Osteocyte (in vitro differentiated cells): ENCODE measurements at regions not wholly inside any gene's neighbourhood (a gene's known extent, or its start where the extent isn't known, plus 50 kb on each side); places are given as distances from the start of the nearest gene placed in this dataset.
A peak's percentile ranks its signal among the peaks of the same experiment; 100 is the strongest.

Experiments used
- DNase-seq: peaks from one replicate; pipeline ENCODE4 v3.0.0; 2021; ENCODE audit warnings: mixed read lengths; ENCODE audit not compliant: unreplicated experiment; ENCODE audit errors: extremely low spot score
- H3K27ac Mint-ChIP-seq: one replicate; pipeline ENCODE4 v1.8.0; 2021; ENCODE audit warnings: mild to moderate bottlenecking, mixed read lengths; ENCODE audit not compliant: unreplicated experiment
- H3K27me3 Mint-ChIP-seq: one replicate; pipeline ENCODE4 v1.8.0; 2021; ENCODE audit warnings: mixed read lengths; ENCODE audit not compliant: unreplicated experiment
- H3K36me3 Mint-ChIP-seq: one replicate; pipeline ENCODE4 v1.8.0; 2021; ENCODE audit warnings: mixed read lengths; ENCODE audit not compliant: unreplicated experiment
- H3K4me1 Mint-ChIP-seq: one replicate; pipeline ENCODE4 v1.8.0; 2021; ENCODE audit warnings: mixed read lengths; ENCODE audit not compliant: unreplicated experiment
- H3K4me3 Mint-ChIP-seq: one replicate; pipeline ENCODE4 v1.8.0; 2021; ENCODE audit warnings: mild to moderate bottlenecking, moderate library complexity, mixed read lengths; ENCODE audit not compliant: unreplicated experiment
- H3K9me3 Mint-ChIP-seq: one replicate; pipeline ENCODE4 v1.8.0; 2021; ENCODE audit warnings: mixed read lengths; ENCODE audit not compliant: unreplicated experiment
- TF ChIP-seq, protein P1 (sequence below): fragments of 200-600 bp; sonication (generic); IDR thresholded peaks from 2 replicates; pipeline ENCODE4 v1.5.0; 2021; ENCODE audit warnings: antibody characterized with exemption, mild to moderate bottlenecking, moderate library complexity

DNA sequence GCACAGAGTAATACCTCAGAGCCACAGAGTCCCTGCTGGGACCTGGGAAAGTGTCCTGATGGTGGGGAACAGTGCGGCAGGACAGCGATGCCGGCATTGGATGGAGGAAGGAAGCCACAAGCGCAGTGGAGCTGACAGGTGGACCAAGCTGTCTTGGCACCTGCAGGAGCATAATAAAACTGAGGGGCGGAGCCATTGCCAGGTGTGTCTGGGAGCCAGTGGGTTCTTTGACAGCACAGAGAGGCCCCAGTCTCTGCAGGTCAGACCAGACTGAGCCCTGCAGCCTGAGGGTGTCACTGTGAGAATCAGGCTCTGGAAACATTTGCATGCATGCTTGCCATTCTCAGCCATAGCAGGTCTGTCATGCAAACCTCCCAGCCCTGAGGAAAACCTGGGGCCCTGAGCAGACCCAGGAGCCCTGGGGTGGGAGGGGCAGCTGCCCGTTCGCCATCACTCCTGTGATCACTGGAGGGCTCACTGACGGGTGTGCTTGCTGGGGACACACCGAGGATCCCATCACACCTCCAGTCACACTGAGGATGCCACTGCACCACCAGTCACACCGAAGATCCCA, 210.5 kb upstream of the HDAC4 start:
- Mint-ChIP-seq H3K27ac (no peak overlapping the region), H3K27me3 (no peaks in the 10 kb centered on the region), H3K36me3 (no peaks in the 10 kb centered on the region), H3K9me3 (no peaks in the 10 kb centered on the region), H3K4me1 (no peaks in the 10 kb centered on the region), H3K4me3 (no peak overlapping the region)
- peak; percentile 76 for DNase-seq
- TF ChIP-seq, protein P1, sequence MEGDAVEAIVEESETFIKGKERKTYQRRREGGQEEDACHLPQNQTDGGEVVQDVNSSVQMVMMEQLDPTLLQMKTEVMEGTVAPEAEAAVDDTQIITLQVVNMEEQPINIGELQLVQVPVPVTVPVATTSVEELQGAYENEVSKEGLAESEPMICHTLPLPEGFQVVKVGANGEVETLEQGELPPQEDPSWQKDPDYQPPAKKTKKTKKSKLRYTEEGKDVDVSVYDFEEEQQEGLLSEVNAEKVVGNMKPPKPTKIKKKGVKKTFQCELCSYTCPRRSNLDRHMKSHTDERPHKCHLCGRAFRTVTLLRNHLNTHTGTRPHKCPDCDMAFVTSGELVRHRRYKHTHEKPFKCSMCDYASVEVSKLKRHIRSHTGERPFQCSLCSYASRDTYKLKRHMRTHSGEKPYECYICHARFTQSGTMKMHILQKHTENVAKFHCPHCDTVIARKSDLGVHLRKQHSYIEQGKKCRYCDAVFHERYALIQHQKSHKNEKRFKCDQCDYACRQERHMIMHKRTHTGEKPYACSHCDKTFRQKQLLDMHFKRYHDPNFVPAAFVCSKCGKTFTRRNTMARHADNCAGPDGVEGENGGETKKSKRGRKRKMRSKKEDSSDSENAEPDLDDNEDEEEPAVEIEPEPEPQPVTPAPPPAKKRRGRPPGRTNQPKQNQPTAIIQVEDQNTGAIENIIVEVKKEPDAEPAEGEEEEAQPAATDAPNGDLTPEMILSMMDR, result no peak

DNA sequence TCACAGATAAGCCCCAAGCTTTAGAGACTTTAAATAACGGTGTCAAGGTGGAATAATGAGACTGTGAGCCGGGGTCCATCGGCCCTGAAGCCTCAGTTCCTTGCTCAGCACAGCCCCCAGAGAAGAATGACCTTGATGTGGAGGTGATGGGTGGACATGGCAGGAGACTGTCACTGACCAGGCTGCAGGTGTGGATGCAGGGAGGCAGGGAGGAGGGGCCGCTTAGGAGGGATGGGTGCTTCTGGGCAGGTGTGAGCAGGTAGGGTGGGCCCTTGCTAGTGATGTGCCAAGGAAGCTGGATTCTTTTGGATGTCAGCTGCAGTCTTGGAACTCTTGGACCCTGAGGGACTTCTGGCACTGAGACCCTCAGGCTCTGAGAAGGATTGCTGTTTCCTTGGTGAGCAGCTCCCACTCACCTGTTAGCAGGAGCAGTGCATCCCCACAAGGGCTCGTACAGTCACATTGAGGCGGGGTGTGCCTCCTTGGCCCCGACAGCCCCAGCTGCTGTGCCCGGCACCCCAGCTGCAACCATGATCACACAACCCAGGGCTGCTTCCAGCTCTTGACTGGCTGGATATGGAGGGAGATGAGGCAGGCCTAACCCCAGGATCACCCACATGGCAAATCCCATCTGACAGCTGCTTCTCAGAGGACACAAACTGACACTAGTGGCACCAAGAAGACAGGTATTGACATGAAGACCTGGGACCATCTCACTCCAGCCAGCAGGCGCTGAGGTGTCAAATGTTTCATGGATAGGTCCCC, 209.8 kb upstream of the HDAC4 start:
- TF ChIP-seq, protein P1, result no peak
- no peaks in the 10 kb centered on the region for H3K27me3 Mint-ChIP-seq
- no peaks in the 10 kb centered on the region for H3K4me1 Mint-ChIP-seq
- no peaks in the 10 kb centered on the region for H3K9me3 Mint-ChIP-seq
- no peak overlapping the region for H3K4me3 Mint-ChIP-seq
- H3K36me3 Mint-ChIP-seq, result no peaks in the 10 kb centered on the region
- H3K27ac Mint-ChIP-seq, result no peak overlapping the region
- DNase-seq, result peak; percentile 73

- no peak overlapping the region for H3K4me3 Mint-ChIP-seq
- H3K27me3 Mint-ChIP-seq, result no peaks in the 10 kb centered on the region
- H3K27ac Mint-ChIP-seq, result no peak overlapping the region
- H3K4me1 Mint-ChIP-seq, result no peaks in the 10 kb centered on the region
- peaks cover 6% of the 10 kb centered on the region for H3K9me3 Mint-ChIP-seq
- peak; percentile 82 for DNase-seq
- H3K36me3 Mint-ChIP-seq, result no peaks in the 10 kb centered on the region
- TF ChIP-seq, protein P1, result no peak
Measured at GRCh38 chr2:239609607-239610310, 208.9 kb upstream of the HDAC4 start.

DNA sequence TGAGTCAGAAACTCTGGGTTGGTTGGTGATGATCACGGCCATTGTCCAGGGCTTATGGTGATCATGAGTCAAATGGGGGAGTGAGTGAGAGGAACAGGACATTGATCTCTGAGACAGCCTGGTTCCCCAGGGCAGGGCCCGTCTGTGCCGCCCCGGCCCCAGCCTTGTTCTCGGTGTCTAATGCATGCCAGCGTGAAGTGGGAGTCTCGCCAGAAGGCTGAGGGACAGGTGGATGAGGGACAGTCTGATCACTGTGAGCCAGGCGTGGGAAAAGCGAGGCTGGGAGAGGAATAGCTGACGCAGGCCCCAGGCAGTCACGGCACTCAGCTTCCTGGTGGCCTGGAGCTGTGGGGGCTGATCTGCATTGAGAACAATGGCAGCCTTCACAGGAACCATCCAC, 208.3 kb upstream of the HDAC4 start:
- Mint-ChIP-seq H3K4me1 (no peaks in the 10 kb centered on the region), H3K27me3 (no peaks in the 10 kb centered on the region), H3K4me3 (no peak overlapping the region), H3K9me3 (peaks cover 7% of the 10 kb centered on the region), H3K36me3 (no peaks in the 10 kb centered on the region), H3K27ac (no peak overlapping the region)
- peak; percentile 81 for DNase-seq
- TF ChIP-seq, protein P1, result no peak

GRCh38 chr2:239608723-239609122, 207.9 kb upstream of the HDAC4 start:
- TF ChIP-seq, protein P1, result no peak
- no peak overlapping the region for H3K4me3 Mint-ChIP-seq
- H3K27ac Mint-ChIP-seq, result no peak overlapping the region
- DNase-seq, result peak; percentile 79
- H3K9me3 Mint-ChIP-seq, result peaks cover 7% of the 10 kb centered on the region
- no peaks in the 10 kb centered on the region for H3K4me1 Mint-ChIP-seq
- H3K36me3 Mint-ChIP-seq, result no peaks in the 10 kb centered on the region
- no peaks in the 10 kb centered on the region for H3K27me3 Mint-ChIP-seq
